SK-N-SH (cell line): ENCODE measurements at regions not wholly inside any gene's neighbourhood (a gene's known extent, or its start where the extent isn't known, plus 50 kb on each side); places are given as distances from the start of the nearest gene placed in this dataset.

Source experiments
- FOXM1 ChIP-seq: IDR thresholded peaks from 2 replicates; pipeline ENCODE4 v1.4.0; 2012; ENCODE audit warnings: low read depth, mild to moderate bottlenecking
- MAX ChIP-seq: IDR thresholded peaks from 2 replicates; pipeline ENCODE4 v1.4.0; 2012; ENCODE audit warnings: low read depth
- MEF2A ChIP-seq: IDR thresholded peaks from 2 replicates; pipeline ENCODE4 v1.4.0; 2012; ENCODE audit warnings: low read depth, borderline replicate concordance
- MXI1 ChIP-seq: IDR thresholded peaks from 2 replicates; pipeline ENCODE4 v1.6.1; 2012; ENCODE audit warnings: mild to moderate bottlenecking, low read depth, low read length, improper control_type of control experiment
- NRF1 ChIP-seq: IDR thresholded peaks from 2 replicates; pipeline ENCODE4 v1.6.1; 2012; ENCODE audit warnings: low read depth, mild to moderate bottlenecking, low read length
- POLR2AphosphoS5 ChIP-seq: IDR thresholded peaks from 2 replicates; pipeline ENCODE4 v1.6.1; 2012; ENCODE audit warnings: low read depth, low read length
- RAD21 ChIP-seq: IDR thresholded peaks from 2 replicates; pipeline ENCODE4 v1.6.1; 2012; ENCODE audit warnings: mild to moderate bottlenecking, low read length
- RFX5 ChIP-seq: IDR thresholded peaks from 2 replicates; pipeline ENCODE4 v1.6.1; 2012; ENCODE audit warnings: mild to moderate bottlenecking, improper control_type of control experiment, low read length
- TAF1 ChIP-seq: IDR thresholded peaks from 2 replicates; pipeline ENCODE4 v1.6.1; 2012; ENCODE audit warnings: low read depth, mild to moderate bottlenecking, low read length, moderate library complexity, borderline replicate concordance
- TEAD4 ChIP-seq: IDR thresholded peaks from 2 replicates; pipeline ENCODE4 v1.4.0; 2012; ENCODE audit warnings: mild to moderate bottlenecking, borderline replicate concordance; ENCODE audit not compliant: insufficient read depth
- YY1 ChIP-seq: IDR thresholded peaks from 2 replicates; pipeline ENCODE4 v1.4.0; 2012; ENCODE audit warnings: low read depth, mild to moderate bottlenecking
- TF ChIP-seq, protein P1 (sequence below): fragments of 200-600 bp; sonication (generic); IDR thresholded peaks from 2 replicates; pipeline ENCODE4 v1.6.1; 2017; ENCODE audit warnings: antibody characterized with exemption, mild to moderate bottlenecking, moderate library complexity
- TF ChIP-seq, protein P2 (sequence below): IDR thresholded peaks from 2 replicates; pipeline ENCODE4 v1.4.0; 2012; ENCODE audit warnings: low read depth, borderline replicate concordance

DNA sequence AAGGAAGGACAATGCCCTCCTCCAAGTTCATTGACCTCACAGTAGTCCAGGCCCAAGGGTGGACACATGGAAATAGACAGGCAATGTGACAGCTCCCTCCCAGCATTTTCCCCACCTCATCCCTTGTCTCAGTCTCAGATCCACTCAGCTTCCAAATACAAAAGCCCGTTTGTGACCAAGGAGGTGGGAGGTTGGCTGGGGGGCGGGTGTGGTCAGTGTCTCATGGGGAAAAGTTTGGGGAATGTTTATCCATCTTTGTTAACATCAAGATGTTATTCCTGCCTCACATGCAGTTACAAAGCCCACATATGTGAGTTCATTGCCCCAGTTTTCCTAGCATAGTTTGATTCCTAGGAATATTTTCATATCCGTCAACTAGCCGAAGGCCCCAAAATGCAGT, 338.5 kb upstream of the PPP2R3A start:
- TF ChIP-seq, protein P1, sequence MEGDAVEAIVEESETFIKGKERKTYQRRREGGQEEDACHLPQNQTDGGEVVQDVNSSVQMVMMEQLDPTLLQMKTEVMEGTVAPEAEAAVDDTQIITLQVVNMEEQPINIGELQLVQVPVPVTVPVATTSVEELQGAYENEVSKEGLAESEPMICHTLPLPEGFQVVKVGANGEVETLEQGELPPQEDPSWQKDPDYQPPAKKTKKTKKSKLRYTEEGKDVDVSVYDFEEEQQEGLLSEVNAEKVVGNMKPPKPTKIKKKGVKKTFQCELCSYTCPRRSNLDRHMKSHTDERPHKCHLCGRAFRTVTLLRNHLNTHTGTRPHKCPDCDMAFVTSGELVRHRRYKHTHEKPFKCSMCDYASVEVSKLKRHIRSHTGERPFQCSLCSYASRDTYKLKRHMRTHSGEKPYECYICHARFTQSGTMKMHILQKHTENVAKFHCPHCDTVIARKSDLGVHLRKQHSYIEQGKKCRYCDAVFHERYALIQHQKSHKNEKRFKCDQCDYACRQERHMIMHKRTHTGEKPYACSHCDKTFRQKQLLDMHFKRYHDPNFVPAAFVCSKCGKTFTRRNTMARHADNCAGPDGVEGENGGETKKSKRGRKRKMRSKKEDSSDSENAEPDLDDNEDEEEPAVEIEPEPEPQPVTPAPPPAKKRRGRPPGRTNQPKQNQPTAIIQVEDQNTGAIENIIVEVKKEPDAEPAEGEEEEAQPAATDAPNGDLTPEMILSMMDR = no peak
- TF ChIP-seq RAD21 (no peak), FOXM1 (no peak), POLR2AphosphoS5 (no peak), MAX (no peak), RFX5 (no peak), TEAD4 (no peak), TAF1 (no peak), NRF1 (no peak), MEF2A (no peak), YY1 (no peak), MXI1 (no peak)
- TF ChIP-seq, protein P2, sequence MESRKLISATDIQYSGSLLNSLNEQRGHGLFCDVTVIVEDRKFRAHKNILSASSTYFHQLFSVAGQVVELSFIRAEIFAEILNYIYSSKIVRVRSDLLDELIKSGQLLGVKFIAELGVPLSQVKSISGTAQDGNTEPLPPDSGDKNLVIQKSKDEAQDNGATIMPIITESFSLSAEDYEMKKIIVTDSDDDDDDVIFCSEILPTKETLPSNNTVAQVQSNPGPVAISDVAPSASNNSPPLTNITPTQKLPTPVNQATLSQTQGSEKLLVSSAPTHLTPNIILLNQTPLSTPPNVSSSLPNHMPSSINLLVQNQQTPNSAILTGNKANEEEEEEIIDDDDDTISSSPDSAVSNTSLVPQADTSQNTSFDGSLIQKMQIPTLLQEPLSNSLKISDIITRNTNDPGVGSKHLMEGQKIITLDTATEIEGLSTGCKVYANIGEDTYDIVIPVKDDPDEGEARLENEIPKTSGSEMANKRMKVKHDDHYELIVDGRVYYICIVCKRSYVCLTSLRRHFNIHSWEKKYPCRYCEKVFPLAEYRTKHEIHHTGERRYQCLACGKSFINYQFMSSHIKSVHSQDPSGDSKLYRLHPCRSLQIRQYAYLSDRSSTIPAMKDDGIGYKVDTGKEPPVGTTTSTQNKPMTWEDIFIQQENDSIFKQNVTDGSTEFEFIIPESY = no peak
